HepG2 (cell line): ENCODE measurements at regions not wholly inside any gene's neighbourhood (a gene's known extent, or its start where the extent isn't known, plus 50 kb on each side); places are given as distances from the start of the nearest gene placed in this dataset.

ENCODE experiments used
- ATAC-seq: fragments of 200-7000 bp; cut with Tn5 transposase; 3 replicates; pipeline ENCODE4 v1.9.1; 2020; ENCODE audit warnings: mild to moderate bottlenecking, moderate library complexity
- BruUV-seq: library from RNA; stranded (reverse); fragments of 400-500 nt; replicated peaks from 2 replicates; lab custom pipeline; 2021; lab: Mats Ljungman, UMichigan
- CTCF ChIA-PET: fragments of 300-600 bp; formaldehyde crosslinking; extraction: SDS; loops from one replicate; lab custom pipeline; 2021; ENCODE audit warnings: low total read pairs, inconsistent platforms, low intra/inter-chr PET ratio; lab: Yijun Ruan, JAX
- POLR2A ChIA-PET: fragments of 350-600 bp; sonication (Branson Sonifier 250); formaldehyde crosslinking; loops from one replicate; lab custom pipeline; 2020; ENCODE audit warnings: antibody characterized with exemption, inconsistent platforms; lab: Yijun Ruan, JAX
- DNase-seq: peaks from one replicate; pipeline ENCODE4 v3.0.0-alpha.2; 2015; ENCODE audit warnings: low spot score
- FAIRE-seq: peaks from 3 replicates; lab custom pipeline; 2011; peaks lifted over from hg19 to GRCh38; lab: Jason Lieb, UNC
- H2AFZ ChIP-seq: one replicate; pipeline ENCODE4 v1.6.1; 2011; ENCODE audit warnings: low read length, inconsistent platforms
- H3K27ac ChIP-seq: fragments of 300-600 bp; 3 replicates; pipeline ENCODE4 v1.8.0; 2011; ENCODE audit warnings: mixed run types, mild to moderate bottlenecking, mixed read lengths, low read length, inconsistent platforms; ENCODE audit not compliant: insufficient read depth; ENCODE audit errors: extremely low read length
- H3K27me3 ChIP-seq, 2 experiments: fragments of 200-600 bp in 1 of 2; 2 replicates in 1 of 2; 3 replicates in 1 of 2; pipeline versions ENCODE4 v1.6.0 to v1.8.0; 2011; ENCODE audit warnings: low read length in 2 of 2, mild to moderate bottlenecking in 2 of 2, moderate library complexity in 2 of 2, inconsistent platforms in 1 of 2; ENCODE audit not compliant: insufficient read depth in 2 of 2, control insufficient read depth in 1 of 2
- H3K36me3 ChIP-seq, 2 experiments: fragments of 200-600 bp in 1 of 2; replicated peaks in 1 of 2; 2 replicates in 1 of 2; 3 replicates in 1 of 2; pipeline versions ENCODE4 v1.5.1 to v1.8.0; 2011; ENCODE audit warnings: low read length in 2 of 2, inconsistent platforms in 1 of 2; ENCODE audit not compliant: insufficient read depth in 2 of 2, control insufficient read depth in 1 of 2
- H3K4me1 ChIP-seq: 2 replicates; pipeline ENCODE4 v1.5.1; 2012; ENCODE audit warnings: low read length, inconsistent platforms; ENCODE audit not compliant: insufficient read depth
- H3K4me2 ChIP-seq: 2 replicates; pipeline ENCODE4 v1.6.0; 2011; ENCODE audit warnings: low read depth, low read length, inconsistent platforms
- H3K4me3 ChIP-seq, 3 experiments: fragments of 200-600 bp in 1 of 3; sonication (generic), shearing (Covaris generic) in 1 of 3; replicated peaks in 1 of 3; 2 replicates each; pipeline ENCODE4 v1.5.1; 2011 to 2016; ENCODE audit warnings: low read length in 3 of 3, inconsistent platforms in 2 of 3, low read depth in 2 of 3, mild to moderate bottlenecking in 2 of 3, control low read depth in 1 of 3, mixed read lengths in 1 of 3; ENCODE audit not compliant: insufficient read depth in 1 of 3
- H3K79me2 ChIP-seq: one replicate; pipeline ENCODE4 v1.6.1; 2011; ENCODE audit warnings: low read length, inconsistent platforms; ENCODE audit not compliant: insufficient read depth
- H3K9ac ChIP-seq: 2 replicates; pipeline ENCODE4 v1.6.0; 2011; ENCODE audit warnings: mild to moderate bottlenecking, low read depth, low read length, inconsistent platforms; ENCODE audit not compliant: insufficient read depth
- H3K9me3 ChIP-seq: 2 replicates; pipeline ENCODE4 v1.5.1; 2012; ENCODE audit warnings: mild to moderate bottlenecking, low read length
- H4K20me1 ChIP-seq: 2 replicates; pipeline ENCODE4 v1.6.0; 2011; ENCODE audit warnings: inconsistent platforms, mild to moderate bottlenecking, low read length, moderate library complexity; ENCODE audit not compliant: insufficient read depth
- CCDC6 ChIP-seq: sonication (generic); formaldehyde crosslinking; IDR thresholded peaks from 2 replicates; pipeline ENCODE4 v1.8.1; 2022; ENCODE audit warnings: mild to moderate bottlenecking, missing genetic modification reagents, moderate library complexity
- NFE2L2 ChIP-seq: fragments of 150-350 bp; IDR thresholded peaks from 2 replicates; pipeline ENCODE4 v1.6.1; 2014; ENCODE audit warnings: low read length
- PAWR ChIP-seq: sonication (generic); formaldehyde crosslinking; IDR thresholded peaks from 2 replicates; pipeline ENCODE4 v1.4.0; 2020; ENCODE audit warnings: missing genetic modification reagents, mild to moderate bottlenecking, borderline replicate concordance
- SALL1 ChIP-seq: sonication (generic); formaldehyde crosslinking; IDR thresholded peaks from 2 replicates; pipeline ENCODE4 v1.8.0; 2022; ENCODE audit warnings: mild to moderate bottlenecking, missing genetic modification reagents
- ZFP36 ChIP-seq: fragments of 150-350 bp; IDR thresholded peaks from 2 replicates; pipeline ENCODE4 v1.6.1; 2018; ENCODE audit warnings: borderline replicate concordance, low read length, low read depth; ENCODE audit not compliant: partially characterized antibody
- ZMYM4 ChIP-seq: sonication (generic); formaldehyde crosslinking; IDR thresholded peaks from 2 replicates; pipeline ENCODE4 v1.8.1; 2023; ENCODE audit warnings: mild to moderate bottlenecking, missing genetic modification reagents
- ZNF446 ChIP-seq: sonication (generic); formaldehyde crosslinking; IDR thresholded peaks from 2 replicates; pipeline ENCODE4 v1.5.0; 2020; ENCODE audit warnings: mild to moderate bottlenecking, missing genetic modification reagents
- ZNF562 ChIP-seq: sonication (generic); formaldehyde crosslinking; IDR thresholded peaks from 2 replicates; pipeline ENCODE4 v1.8.0; 2022; ENCODE audit warnings: missing genetic modification reagents, borderline replicate concordance
- ZSCAN31 ChIP-seq: sonication (generic); formaldehyde crosslinking; IDR thresholded peaks from 2 replicates; pipeline ENCODE4 v1.5.0; 2020; ENCODE audit warnings: low read depth, mild to moderate bottlenecking, missing genetic modification reagents
- WGBS: methylation state at CpG from one replicate; pipeline ENCODE4 v1.1.6; 2017; ENCODE audit warnings: low lambda C conversion rate; 5-methylcytosine and 5-hydroxymethylcytosine counted together
- in situ Hi-C: cut with HindIII; loops from 2 replicates; pipeline ENCODE4 v1.10.0; 2017; ENCODE audit warnings: low pct_unique_long_range_greater_than_20kb; ENCODE audit not compliant: extremely low pct_ligation_motif_present
- intact Hi-C: fragments of 100-400 bp; cut with micrococcal nuclease; formaldehyde crosslinking; loops from one replicate; pipeline ENCODE4 v1.10.0; 2022; ENCODE audit not compliant: unreplicated experiment
- TF ChIP-seq, protein P1 (sequence below): sonication (generic); formaldehyde crosslinking; IDR thresholded peaks from 2 replicates; pipeline ENCODE4 v1.5.1; 2020; ENCODE audit warnings: missing genetic modification reagents, mild to moderate bottlenecking, borderline replicate concordance
- TF ChIP-seq, protein P2 (sequence below): IDR thresholded peaks from 2 replicates; pipeline ENCODE4 v1.6.1; 2012; ENCODE audit warnings: low read length, improper control_type of control experiment

DNA sequence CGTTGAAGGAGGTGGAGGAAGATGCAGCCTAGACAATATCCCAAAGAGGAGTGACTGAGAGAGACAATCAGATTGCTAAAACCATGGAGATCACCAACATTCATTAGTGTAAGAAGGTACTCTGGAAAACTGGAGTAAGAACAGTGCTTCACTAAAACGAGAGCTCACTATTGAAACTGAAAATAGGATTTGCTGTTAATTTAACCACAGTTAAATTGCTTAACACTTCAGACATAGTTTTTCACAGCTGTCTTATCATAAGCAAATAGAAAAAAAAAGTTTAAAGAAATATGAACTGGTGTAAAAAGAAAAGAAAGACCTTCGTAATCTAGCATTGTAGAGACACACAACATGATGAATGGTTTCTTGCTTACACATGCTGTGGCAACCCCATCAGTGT, 1049.8 kb upstream of the CHAC2 start (continued):
- no peak for TF ChIP-seq PAWR (CRISPR knock-in tag)

DNA sequence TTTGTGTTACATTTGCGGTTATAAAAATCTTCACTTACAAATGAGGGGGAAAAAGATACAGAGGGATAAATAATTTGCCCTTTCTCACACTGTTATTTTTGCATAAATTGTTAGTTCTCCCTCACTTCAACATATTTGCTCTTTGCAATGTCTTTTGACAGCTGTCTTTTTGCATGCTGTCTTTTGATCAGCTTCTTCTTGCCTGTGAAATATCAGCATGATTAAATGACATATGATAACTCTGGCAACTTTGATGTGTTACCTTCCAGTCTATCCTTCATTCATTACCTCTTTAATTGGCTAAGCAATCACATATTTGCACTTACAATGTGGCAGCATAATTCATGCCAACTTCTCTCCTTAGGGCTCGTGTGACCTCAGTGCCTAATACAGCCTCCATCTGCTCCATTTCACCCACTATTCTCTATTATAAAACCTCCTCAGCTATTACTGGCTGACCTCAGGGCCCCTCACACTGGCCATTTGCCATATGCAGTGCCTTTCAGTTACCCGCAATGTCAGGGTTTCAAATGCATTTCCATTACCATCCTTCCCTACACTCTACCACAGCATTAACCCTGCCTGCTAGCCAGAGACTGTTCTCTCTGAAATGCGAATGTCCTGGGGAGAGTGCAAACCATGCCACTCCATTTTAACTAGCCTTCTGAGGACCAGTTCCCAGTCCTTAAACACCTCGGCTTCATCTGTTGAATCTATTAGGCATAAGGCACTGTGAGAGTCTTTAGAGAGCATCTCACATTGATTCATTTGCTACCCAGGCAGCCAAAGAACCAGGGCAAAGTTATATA, 1056.6 kb upstream of the CHAC2 start:
- no TSS peak for BruUV-seq
- H3K4me2 ChIP-seq, result no peak overlapping the region
- ChIA-PET CTCF (no interaction called here), POLR2A (no interaction called here)
- FAIRE-seq, result no peak
- no peak overlapping the region for H3K4me3 ChIP-seq
- in situ Hi-C loops, result no loop called here
- no peaks in the 10 kb centered on the region for H3K36me3 ChIP-seq
- no peak overlapping the region for H3K9ac ChIP-seq
- ATAC-seq, result no peak
- H3K27me3 ChIP-seq, result no peaks in the 10 kb centered on the region
- no peak for TF ChIP-seq NFE2L2
- TF ChIP-seq ZMYM4, result no peak
- no peak for TF ChIP-seq SALL1
- TF ChIP-seq ZSCAN31, result no peak
- TF ChIP-seq, protein P1, sequence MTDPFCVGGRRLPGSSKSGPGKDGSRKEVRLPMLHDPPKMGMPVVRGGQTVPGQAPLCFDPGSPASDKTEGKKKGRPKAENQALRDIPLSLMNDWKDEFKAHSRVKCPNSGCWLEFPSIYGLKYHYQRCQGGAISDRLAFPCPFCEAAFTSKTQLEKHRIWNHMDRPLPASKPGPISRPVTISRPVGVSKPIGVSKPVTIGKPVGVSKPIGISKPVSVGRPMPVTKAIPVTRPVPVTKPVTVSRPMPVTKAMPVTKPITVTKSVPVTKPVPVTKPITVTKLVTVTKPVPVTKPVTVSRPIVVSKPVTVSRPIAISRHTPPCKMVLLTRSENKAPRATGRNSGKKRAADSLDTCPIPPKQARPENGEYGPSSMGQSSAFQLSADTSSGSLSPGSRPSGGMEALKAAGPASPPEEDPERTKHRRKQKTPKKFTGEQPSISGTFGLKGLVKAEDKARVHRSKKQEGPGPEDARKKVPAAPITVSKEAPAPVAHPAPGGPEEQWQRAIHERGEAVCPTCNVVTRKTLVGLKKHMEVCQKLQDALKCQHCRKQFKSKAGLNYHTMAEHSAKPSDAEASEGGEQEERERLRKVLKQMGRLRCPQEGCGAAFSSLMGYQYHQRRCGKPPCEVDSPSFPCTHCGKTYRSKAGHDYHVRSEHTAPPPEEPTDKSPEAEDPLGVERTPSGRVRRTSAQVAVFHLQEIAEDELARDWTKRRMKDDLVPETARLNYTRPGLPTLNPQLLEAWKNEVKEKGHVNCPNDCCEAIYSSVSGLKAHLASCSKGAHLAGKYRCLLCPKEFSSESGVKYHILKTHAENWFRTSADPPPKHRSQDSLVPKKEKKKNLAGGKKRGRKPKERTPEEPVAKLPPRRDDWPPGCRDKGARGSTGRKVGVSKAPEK (CRISPR knock-in tag), result no peak
- TF ChIP-seq, protein P2, sequence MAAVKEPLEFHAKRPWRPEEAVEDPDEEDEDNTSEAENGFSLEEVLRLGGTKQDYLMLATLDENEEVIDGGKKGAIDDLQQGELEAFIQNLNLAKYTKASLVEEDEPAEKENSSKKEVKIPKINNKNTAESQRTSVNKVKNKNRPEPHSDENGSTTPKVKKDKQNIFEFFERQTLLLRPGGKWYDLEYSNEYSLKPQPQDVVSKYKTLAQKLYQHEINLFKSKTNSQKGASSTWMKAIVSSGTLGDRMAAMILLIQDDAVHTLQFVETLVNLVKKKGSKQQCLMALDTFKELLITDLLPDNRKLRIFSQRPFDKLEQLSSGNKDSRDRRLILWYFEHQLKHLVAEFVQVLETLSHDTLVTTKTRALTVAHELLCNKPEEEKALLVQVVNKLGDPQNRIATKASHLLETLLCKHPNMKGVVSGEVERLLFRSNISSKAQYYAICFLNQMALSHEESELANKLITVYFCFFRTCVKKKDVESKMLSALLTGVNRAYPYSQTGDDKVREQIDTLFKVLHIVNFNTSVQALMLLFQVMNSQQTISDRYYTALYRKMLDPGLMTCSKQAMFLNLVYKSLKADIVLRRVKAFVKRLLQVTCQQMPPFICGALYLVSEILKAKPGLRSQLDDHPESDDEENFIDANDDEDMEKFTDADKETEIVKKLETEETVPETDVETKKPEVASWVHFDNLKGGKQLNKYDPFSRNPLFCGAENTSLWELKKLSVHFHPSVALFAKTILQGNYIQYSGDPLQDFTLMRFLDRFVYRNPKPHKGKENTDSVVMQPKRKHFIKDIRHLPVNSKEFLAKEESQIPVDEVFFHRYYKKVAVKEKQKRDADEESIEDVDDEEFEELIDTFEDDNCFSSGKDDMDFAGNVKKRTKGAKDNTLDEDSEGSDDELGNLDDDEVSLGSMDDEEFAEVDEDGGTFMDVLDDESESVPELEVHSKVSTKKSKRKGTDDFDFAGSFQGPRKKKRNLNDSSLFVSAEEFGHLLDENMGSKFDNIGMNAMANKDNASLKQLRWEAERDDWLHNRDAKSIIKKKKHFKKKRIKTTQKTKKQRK, result no peak
- no peak for TF ChIP-seq ZNF446 (CRISPR knock-in tag)
- no peak for TF ChIP-seq ZFP36
- TF ChIP-seq CCDC6 (CRISPR knock-in tag), result no peak
- TF ChIP-seq ZNF562 (CRISPR knock-in tag), result no peak
- H2AFZ ChIP-seq, result no peak overlapping the region
- no peaks in the 10 kb centered on the region for H3K4me1 ChIP-seq
- H4K20me1 ChIP-seq, result no peaks in the 10 kb centered on the region
- DNase-seq, result no peak
- peaks cover 75% of the 10 kb centered on the region for H3K9me3 ChIP-seq
- H3K79me2 ChIP-seq, result no peaks in the 10 kb centered on the region
- intact Hi-C loops, result no loop called here
- WGBS, result 19% methylated on average over 5 of the region's 5 CpGs
- H3K27ac ChIP-seq, result no peak overlapping the region
